HEK293T (cell line): ENCODE measurements at regions not wholly inside any gene's neighbourhood (a gene's known extent, or its start where the extent isn't known, plus 50 kb on each side); places are given as distances from the start of the nearest gene placed in this dataset.

Experiments
- ARNT ChIP-seq: fragments of 450-650 bp; IDR thresholded peaks from 2 replicates; pipeline ENCODE4 v1.6.1; 2017; ENCODE audit warnings: mild to moderate bottlenecking
- BHLHE40 ChIP-seq: fragments of 450-650 bp; IDR thresholded peaks from 2 replicates; pipeline ENCODE4 v1.6.1; 2016; ENCODE audit warnings: mild to moderate bottlenecking, moderate library complexity, borderline replicate concordance
- ELF4 ChIP-seq: fragments of 450-650 bp; IDR thresholded peaks from 2 replicates; pipeline ENCODE4 v1.6.1; 2017; ENCODE audit warnings: antibody characterized with exemption
- FOXA1 ChIP-seq: fragments of 450-650 bp; IDR thresholded peaks from 2 replicates; pipeline ENCODE4 v1.6.1; 2016; ENCODE audit warnings: mild to moderate bottlenecking
- FOXK2 ChIP-seq: fragments of 450-650 bp; IDR thresholded peaks from 2 replicates; pipeline ENCODE4 v1.6.1; 2016; ENCODE audit warnings: mild to moderate bottlenecking
- FOXM1 ChIP-seq: fragments of 450-650 bp; IDR thresholded peaks from 2 replicates; pipeline ENCODE4 v1.6.1; 2017; ENCODE audit warnings: mild to moderate bottlenecking, borderline replicate concordance
- NFRKB ChIP-seq: fragments of 450-650 bp; IDR thresholded peaks from 2 replicates; pipeline ENCODE4 v1.6.1; 2016; ENCODE audit warnings: mild to moderate bottlenecking, moderate library complexity
- SP1 ChIP-seq: fragments of 450-650 bp; IDR thresholded peaks from 2 replicates; pipeline ENCODE4 v1.6.1; 2017
- SUZ12 ChIP-seq: fragments of 450-650 bp; IDR thresholded peaks from 2 replicates; pipeline ENCODE4 v1.6.1; 2016; ENCODE audit warnings: mild to moderate bottlenecking
- TARDBP ChIP-seq: fragments of 450-650 bp; IDR thresholded peaks from 2 replicates; pipeline ENCODE4 v1.6.1; 2016
- ZNF384 ChIP-seq: fragments of 450-650 bp; IDR thresholded peaks from 2 replicates; pipeline ENCODE4 v1.6.1; 2016
- TF ChIP-seq, protein P1 (sequence below): fragments of 450-650 bp; IDR thresholded peaks from 2 replicates; pipeline ENCODE4 v1.6.1; 2016

DNA sequence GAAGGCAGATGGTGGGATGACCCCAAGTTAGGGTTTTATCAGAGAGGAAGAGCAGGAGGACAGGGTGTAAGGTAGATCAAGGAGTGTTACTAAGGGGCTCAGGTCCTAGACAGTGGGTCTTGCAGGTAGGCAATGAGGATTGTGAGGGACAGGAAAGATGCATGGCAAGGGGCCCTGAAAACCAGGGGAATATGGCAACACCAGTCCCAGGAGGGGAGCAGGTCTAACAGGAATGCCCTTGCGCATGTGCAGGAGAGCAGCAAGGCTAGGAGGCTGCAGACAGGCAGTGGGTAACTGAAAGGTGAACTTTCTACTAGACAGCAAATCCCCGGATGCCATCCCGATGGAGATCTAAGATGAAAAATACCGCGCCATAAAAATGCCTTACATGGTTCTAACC is 211.3 kb downstream of the ALG10 start:
- TF ChIP-seq, protein P1, sequence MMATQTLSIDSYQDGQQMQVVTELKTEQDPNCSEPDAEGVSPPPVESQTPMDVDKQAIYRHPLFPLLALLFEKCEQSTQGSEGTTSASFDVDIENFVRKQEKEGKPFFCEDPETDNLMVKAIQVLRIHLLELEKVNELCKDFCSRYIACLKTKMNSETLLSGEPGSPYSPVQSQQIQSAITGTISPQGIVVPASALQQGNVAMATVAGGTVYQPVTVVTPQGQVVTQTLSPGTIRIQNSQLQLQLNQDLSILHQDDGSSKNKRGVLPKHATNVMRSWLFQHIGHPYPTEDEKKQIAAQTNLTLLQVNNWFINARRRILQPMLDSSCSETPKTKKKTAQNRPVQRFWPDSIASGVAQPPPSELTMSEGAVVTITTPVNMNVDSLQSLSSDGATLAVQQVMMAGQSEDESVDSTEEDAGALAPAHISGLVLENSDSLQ = no peak
- TF ChIP-seq SUZ12 (no peak), FOXM1 (no peak), BHLHE40 (no peak), SP1 (no peak), NFRKB (no peak), ARNT (no peak), ELF4 (no peak), TARDBP (no peak), FOXK2 (no peak), ZNF384 (no peak), FOXA1 (no peak)
